Fibroblast of lung (primary cell): ENCODE measurements at regions not wholly inside any gene's neighbourhood (a gene's known extent, or its start where the extent isn't known, plus 50 kb on each side); places are given as distances from the start of the nearest gene placed in this dataset.

ENCODE experiments used
- EZH2 ChIP-seq: IDR thresholded peaks from 2 replicates; pipeline ENCODE4 v1.5.1; 2012; ENCODE audit warnings: low read length, control low read depth, mild to moderate bottlenecking; ENCODE audit errors: missing control alignments
- TF ChIP-seq, protein P1 (sequence below), 2 donors: IDR thresholded peaks in 1 of 2; conservative IDR thresholded peaks in 1 of 2; 1 replicate in 1 of 2; 2 replicates in 1 of 2; pipeline ENCODE4 v1.5.1; 2011 to 2012; ENCODE audit warnings: low read length in 2 of 2, control low read depth in 1 of 2, inconsistent platforms in 1 of 2, low read depth in 1 of 2, mild to moderate bottlenecking in 1 of 2

DNA sequence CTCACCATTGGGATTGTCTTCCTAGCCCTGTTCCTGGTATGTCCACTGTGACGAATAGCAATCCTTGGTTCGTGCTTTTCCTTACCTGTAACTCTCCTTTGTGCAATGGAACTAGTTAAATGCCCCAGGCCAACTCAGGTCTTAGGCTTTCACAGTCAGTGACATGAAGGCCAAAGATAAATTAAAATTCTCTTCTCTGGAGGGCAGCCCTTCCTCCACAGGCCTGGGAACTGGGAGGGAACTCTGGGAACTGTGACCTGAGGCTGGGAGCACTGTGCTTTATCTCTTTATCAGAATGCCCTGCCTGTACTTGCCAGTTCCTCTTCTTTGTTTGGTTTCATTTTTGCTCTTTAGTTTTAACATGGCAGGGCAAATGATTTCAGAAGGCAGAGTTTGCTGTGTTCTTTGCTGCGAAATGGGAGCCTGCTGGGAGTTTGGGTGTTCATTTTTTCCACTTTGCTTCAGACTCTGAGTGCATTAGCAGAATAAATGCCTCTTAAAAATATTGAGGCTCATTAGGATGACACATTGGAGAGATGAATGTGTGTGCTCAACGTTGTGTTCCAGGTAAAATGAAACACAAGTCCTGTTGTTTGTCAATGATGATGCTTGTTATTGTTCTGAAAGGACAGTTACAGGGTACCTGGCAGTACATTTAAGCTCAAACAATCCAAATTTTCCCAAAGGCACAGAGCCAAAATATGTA, 118.1 kb downstream of the NUDT12 start:
- TF ChIP-seq EZH2: no peak
- TF ChIP-seq, protein P1, sequence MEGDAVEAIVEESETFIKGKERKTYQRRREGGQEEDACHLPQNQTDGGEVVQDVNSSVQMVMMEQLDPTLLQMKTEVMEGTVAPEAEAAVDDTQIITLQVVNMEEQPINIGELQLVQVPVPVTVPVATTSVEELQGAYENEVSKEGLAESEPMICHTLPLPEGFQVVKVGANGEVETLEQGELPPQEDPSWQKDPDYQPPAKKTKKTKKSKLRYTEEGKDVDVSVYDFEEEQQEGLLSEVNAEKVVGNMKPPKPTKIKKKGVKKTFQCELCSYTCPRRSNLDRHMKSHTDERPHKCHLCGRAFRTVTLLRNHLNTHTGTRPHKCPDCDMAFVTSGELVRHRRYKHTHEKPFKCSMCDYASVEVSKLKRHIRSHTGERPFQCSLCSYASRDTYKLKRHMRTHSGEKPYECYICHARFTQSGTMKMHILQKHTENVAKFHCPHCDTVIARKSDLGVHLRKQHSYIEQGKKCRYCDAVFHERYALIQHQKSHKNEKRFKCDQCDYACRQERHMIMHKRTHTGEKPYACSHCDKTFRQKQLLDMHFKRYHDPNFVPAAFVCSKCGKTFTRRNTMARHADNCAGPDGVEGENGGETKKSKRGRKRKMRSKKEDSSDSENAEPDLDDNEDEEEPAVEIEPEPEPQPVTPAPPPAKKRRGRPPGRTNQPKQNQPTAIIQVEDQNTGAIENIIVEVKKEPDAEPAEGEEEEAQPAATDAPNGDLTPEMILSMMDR (conservative IDR thresholded peaks at IDR 0.05 in 1 of 2, IDR thresholded peaks at IDR 0.05 in 1 of 2; ENCODE audit: low read depth in 1 of 2, low read length in 2 of 2): no peak
